SK-N-SH (cell line): ENCODE measurements at regions not wholly inside any gene's neighbourhood (a gene's known extent, or its start where the extent isn't known, plus 50 kb on each side); places are given as distances from the start of the nearest gene placed in this dataset.

ENCODE experiments used
- FOSL2 ChIP-seq: IDR thresholded peaks from 2 replicates; pipeline ENCODE4 v1.4.0; 2012; ENCODE audit warnings: low read depth, mild to moderate bottlenecking, moderate library complexity, borderline replicate concordance
- POLR2AphosphoS5 ChIP-seq: IDR thresholded peaks from 2 replicates; pipeline ENCODE4 v1.6.1; 2012; ENCODE audit warnings: low read depth, low read length
- RCOR1 ChIP-seq: fragments of 150-350 bp; IDR thresholded peaks from 2 replicates; pipeline ENCODE4 v1.6.1; 2017; ENCODE audit warnings: antibody characterized with exemption, low read length
- RXRA ChIP-seq: IDR thresholded peaks from 2 replicates; pipeline ENCODE4 v1.4.0; 2012; ENCODE audit warnings: low read depth, mild to moderate bottlenecking, borderline replicate concordance
- TF ChIP-seq, protein P1 (sequence below): fragments of 200-600 bp; sonication (generic); IDR thresholded peaks from 2 replicates; pipeline ENCODE4 v1.6.1; 2017; ENCODE audit warnings: antibody characterized with exemption, mild to moderate bottlenecking, moderate library complexity

DNA sequence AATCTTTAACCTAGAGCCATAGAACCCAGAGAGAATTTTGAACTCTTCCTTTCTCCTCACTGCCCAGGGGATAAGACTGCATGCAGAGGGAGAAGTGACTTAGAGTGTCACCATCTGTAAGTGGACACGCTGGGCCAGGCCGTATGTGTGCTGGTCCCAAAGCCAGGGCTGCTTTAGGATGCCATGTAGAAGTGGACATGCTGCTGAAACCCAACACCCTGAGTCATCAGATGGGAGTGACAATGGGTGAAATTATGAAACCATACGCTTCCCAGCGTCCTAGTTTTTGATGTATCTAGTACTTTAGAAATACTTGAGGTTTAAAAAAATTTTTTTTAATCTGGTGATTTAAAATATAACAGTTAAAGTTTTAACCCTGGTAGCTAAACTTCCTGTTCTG lies 191.1 kb downstream of the FNDC1 start:
- TF ChIP-seq POLR2AphosphoS5 (no peak), RCOR1 (no peak), RXRA (no peak), FOSL2 (no peak)
- TF ChIP-seq, protein P1, sequence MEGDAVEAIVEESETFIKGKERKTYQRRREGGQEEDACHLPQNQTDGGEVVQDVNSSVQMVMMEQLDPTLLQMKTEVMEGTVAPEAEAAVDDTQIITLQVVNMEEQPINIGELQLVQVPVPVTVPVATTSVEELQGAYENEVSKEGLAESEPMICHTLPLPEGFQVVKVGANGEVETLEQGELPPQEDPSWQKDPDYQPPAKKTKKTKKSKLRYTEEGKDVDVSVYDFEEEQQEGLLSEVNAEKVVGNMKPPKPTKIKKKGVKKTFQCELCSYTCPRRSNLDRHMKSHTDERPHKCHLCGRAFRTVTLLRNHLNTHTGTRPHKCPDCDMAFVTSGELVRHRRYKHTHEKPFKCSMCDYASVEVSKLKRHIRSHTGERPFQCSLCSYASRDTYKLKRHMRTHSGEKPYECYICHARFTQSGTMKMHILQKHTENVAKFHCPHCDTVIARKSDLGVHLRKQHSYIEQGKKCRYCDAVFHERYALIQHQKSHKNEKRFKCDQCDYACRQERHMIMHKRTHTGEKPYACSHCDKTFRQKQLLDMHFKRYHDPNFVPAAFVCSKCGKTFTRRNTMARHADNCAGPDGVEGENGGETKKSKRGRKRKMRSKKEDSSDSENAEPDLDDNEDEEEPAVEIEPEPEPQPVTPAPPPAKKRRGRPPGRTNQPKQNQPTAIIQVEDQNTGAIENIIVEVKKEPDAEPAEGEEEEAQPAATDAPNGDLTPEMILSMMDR = no peak
